ENCODE measurements at regions not wholly inside any gene's neighbourhood (a gene's known extent, or its start where the extent isn't known, plus 50 kb on each side); places are given as distances from the start of the nearest gene placed in this dataset.

GRCh38 chr9:13979941-13980318, 334.0 kb downstream of the NFIB start:
- H2BK15ac ChIP-seq (ENCODE audit: low read depth, low read length), result no peak overlapping the region
- H2AK5ac ChIP-seq (ENCODE audit: insufficient read length, low read length), result no peak overlapping the region
- no peak overlapping the region for H2BK120ac ChIP-seq (ENCODE audit: low read depth, low read length, poor library complexity, severe bottlenecking)
- Mint-ChIP-seq H3K27me3 (ENCODE audit: low read depth) (no peaks in the 10 kb centered on the region), H3K4me3 (no peak overlapping the region), H3K4me1 (no peaks in the 10 kb centered on the region), H3K9me3 (no peaks in the 10 kb centered on the region), H3K36me3 (ENCODE audit: insufficient read depth in 1 of 3, low read depth in 3 of 3) (no peaks in the 10 kb centered on the region), H3K27ac (no peak overlapping the region)
- H3K9ac ChIP-seq (ENCODE audit: extremely low read depth, insufficient read length, low read length), result no peak overlapping the region
- H3K18ac ChIP-seq (ENCODE audit: insufficient read length, low read depth, low read length), result no peak overlapping the region
- H3K56ac ChIP-seq (ENCODE audit: insufficient read length, low read depth, low read length), result no peak overlapping the region
- TF ChIP-seq CTCF (conservative IDR thresholded peaks at IDR 0.05), result no peak
- H3K27me3 ChIP-seq (ENCODE audit: insufficient read depth, low read length), result no peaks in the 10 kb centered on the region
- no peak overlapping the region for H4K91ac ChIP-seq (ENCODE audit: insufficient read length, low read depth, low read length)
- no peaks in the 10 kb centered on the region for H3K79me1 ChIP-seq (ENCODE audit: insufficient read depth, low read depth, low read length, poor library complexity, severe bottlenecking)
- no peak overlapping the region for H2AFZ ChIP-seq (ENCODE audit: low read length)
- no peak overlapping the region for H4K5ac ChIP-seq (ENCODE audit: insufficient read length, low read depth, low read length)
- no peak overlapping the region for H2BK12ac ChIP-seq (ENCODE audit: insufficient read length, low read depth, low read length)
- H3K23me2 ChIP-seq (ENCODE audit: insufficient read length, low read depth, low read length, poor library complexity, severe bottlenecking), result no peaks in the 10 kb centered on the region
- no peaks in the 10 kb centered on the region for H3K79me2 ChIP-seq (ENCODE audit: insufficient read depth, low read length)
- H3K4ac ChIP-seq (ENCODE audit: low read depth, low read length), result no peak overlapping the region
- H3K9me3 ChIP-seq (ENCODE audit: control insufficient read depth, low read depth, low read length), result no peaks in the 10 kb centered on the region
- H2BK20ac ChIP-seq (ENCODE audit: low read depth, low read length, poor library complexity, severe bottlenecking), result no peak overlapping the region
- no peak overlapping the region for H3K27ac ChIP-seq (ENCODE audit: insufficient read length, low read depth, low read length)
- no peaks in the 10 kb centered on the region for H3K4me1 ChIP-seq (ENCODE audit: insufficient read depth, low read length)
- no peak overlapping the region for H2BK5ac ChIP-seq (ENCODE audit: insufficient read length, low read length)
- H3K4me2 ChIP-seq (ENCODE audit: insufficient read depth, insufficient read length, low read length), result no peak overlapping the region
- H3K23ac ChIP-seq (ENCODE audit: insufficient read length, low read depth, low read length), result no peak overlapping the region
- H3K14ac ChIP-seq (ENCODE audit: insufficient read depth, low read length), result no peak overlapping the region
- DNase-seq, result no peak
- no peaks in the 10 kb centered on the region for H4K20me1 ChIP-seq (ENCODE audit: control insufficient read depth, insufficient read depth, insufficient read length)
- no peak overlapping the region for H4K8ac ChIP-seq (replicated peaks; ENCODE audit: insufficient read length, low read depth, low read length)
- no CpG with 5 or more reads among the region's 2 CpGs for WGBS (ENCODE audit: extremely low coverage, insufficient read length, low lambda C conversion rate)
- no peak overlapping the region for H3T11ph ChIP-seq (ENCODE audit: low read length)
